ENCODE measurements at regions not wholly inside any gene's neighbourhood (a gene's known extent, or its start where the extent isn't known, plus 50 kb on each side); places are given as distances from the start of the nearest gene placed in this dataset.

GRCh38 chr16:6343157-6343556 lies 989.5 kb upstream of the RBFOX1 start:
- Histone ChIP-seq H3K4me1 (ENCODE audit: control insufficient read depth in 3 of 3, insufficient read depth in 3 of 3, low read length in 3 of 3) (no peaks in the 10 kb centered on the region), H3K9ac (ENCODE audit: low read depth in 1 of 3, low read length in 3 of 3) (no peak overlapping the region), H3K36me3 (ENCODE audit: control insufficient read depth in 3 of 3, insufficient read depth in 3 of 3, low read length in 3 of 3) (no peaks in the 10 kb centered on the region), H3K27ac (ENCODE audit: low read depth, low read length) (no peak overlapping the region), H3K4me3 (ENCODE audit: low read length in 3 of 3) (no peak overlapping the region), H3K9me3 (ENCODE audit: control insufficient read depth in 3 of 3, low read length in 3 of 3) (peaks cover 0 to 3% (median 0%) of the 10 kb centered on the region in 3 donors), H3K27me3 (ENCODE audit: control insufficient read depth in 3 of 3, insufficient read depth in 3 of 3, low read length in 3 of 3) (no peaks in the 10 kb centered on the region)

DNA sequence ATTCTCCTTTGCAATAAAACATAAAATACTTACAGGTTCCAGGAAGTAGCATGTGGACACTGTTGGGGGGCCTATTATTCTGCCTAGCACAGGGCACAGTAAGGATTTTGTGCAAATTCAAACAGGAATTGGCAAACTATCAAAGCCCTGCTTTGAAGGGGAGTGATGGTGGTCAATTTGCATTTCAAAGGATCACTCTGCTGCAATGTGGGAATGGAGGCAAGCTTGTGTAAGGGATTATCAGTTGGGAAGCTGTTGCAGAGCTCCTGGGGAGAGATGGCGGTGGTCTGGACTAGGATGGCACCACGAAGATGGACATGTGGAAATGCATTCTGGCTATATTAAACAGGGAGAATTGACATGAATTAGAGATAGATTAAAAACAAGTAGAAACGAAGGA lies 990.7 kb upstream of the RBFOX1 start:
- no peak overlapping the region for H3K27ac ChIP-seq (ENCODE audit: low read depth, low read length)
- no peaks in the 10 kb centered on the region for H3K4me1 ChIP-seq (ENCODE audit: control insufficient read depth in 3 of 3, insufficient read depth in 3 of 3, low read length in 3 of 3)
- H3K9me3 ChIP-seq (ENCODE audit: control insufficient read depth in 3 of 3, low read length in 3 of 3) = peaks cover 0 to 3% (median 0%) of the 10 kb centered on the region in 3 donors
- no peaks in the 10 kb centered on the region for H3K36me3 ChIP-seq (ENCODE audit: control insufficient read depth in 3 of 3, insufficient read depth in 3 of 3, low read length in 3 of 3)
- H3K9ac ChIP-seq (ENCODE audit: low read depth in 1 of 3, low read length in 3 of 3) = no peak overlapping the region
- H3K4me3 ChIP-seq (ENCODE audit: low read length in 3 of 3) = no peak overlapping the region
- no peaks in the 10 kb centered on the region for H3K27me3 ChIP-seq (ENCODE audit: control insufficient read depth in 3 of 3, insufficient read depth in 3 of 3, low read length in 3 of 3)

DNA sequence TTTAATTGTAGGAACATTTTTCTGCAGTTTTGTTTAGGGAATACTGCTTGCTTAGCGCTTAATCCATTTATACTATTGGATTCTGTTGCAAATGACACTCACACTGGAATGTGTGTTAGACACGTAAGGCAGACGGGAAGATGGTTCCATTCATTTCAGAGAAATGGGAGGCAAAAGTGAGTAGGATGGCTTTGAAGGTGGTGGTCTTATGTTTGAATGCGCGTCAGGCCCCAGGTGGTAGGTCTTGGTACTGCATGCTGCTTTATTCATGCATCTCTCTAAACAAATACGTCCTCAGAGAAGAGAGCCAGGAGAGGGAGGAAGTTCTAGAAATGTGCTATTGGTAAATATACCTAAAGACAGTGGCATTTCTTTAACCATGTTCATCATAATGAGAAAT lies 997.6 kb upstream of the RBFOX1 start:
- no peaks in the 10 kb centered on the region for H3K27me3 ChIP-seq (ENCODE audit: control insufficient read depth in 3 of 3, insufficient read depth in 3 of 3, low read length in 3 of 3)
- H3K9me3 ChIP-seq (ENCODE audit: control insufficient read depth in 3 of 3, low read length in 3 of 3) = no peaks in the 10 kb centered on the region
- H3K36me3 ChIP-seq (ENCODE audit: control insufficient read depth in 3 of 3, insufficient read depth in 3 of 3, low read length in 3 of 3) = no peaks in the 10 kb centered on the region
- no peak overlapping the region for H3K27ac ChIP-seq (ENCODE audit: low read depth, low read length)
- H3K9ac ChIP-seq (ENCODE audit: low read depth in 1 of 3, low read length in 3 of 3) = no peak overlapping the region
- H3K4me1 ChIP-seq (ENCODE audit: control insufficient read depth in 3 of 3, insufficient read depth in 3 of 3, low read length in 3 of 3) = no peaks in the 10 kb centered on the region
- H3K4me3 ChIP-seq (ENCODE audit: low read length in 3 of 3) = no peak overlapping the region

GRCh38 chr16:6331770-6332169 lies 1000.9 kb upstream of the RBFOX1 start:
- Histone ChIP-seq H3K27ac (ENCODE audit: low read depth, low read length) (no peak overlapping the region), H3K36me3 (ENCODE audit: control insufficient read depth in 3 of 3, insufficient read depth in 3 of 3, low read length in 3 of 3) (no peaks in the 10 kb centered on the region), H3K9me3 (ENCODE audit: control insufficient read depth in 3 of 3, low read length in 3 of 3) (no peaks in the 10 kb centered on the region), H3K27me3 (ENCODE audit: control insufficient read depth in 3 of 3, insufficient read depth in 3 of 3, low read length in 3 of 3) (no peaks in the 10 kb centered on the region), H3K4me1 (ENCODE audit: control insufficient read depth in 3 of 3, insufficient read depth in 3 of 3, low read length in 3 of 3) (no peaks in the 10 kb centered on the region), H3K4me3 (ENCODE audit: low read length in 3 of 3) (no peak overlapping the region), H3K9ac (ENCODE audit: low read depth in 1 of 3, low read length in 3 of 3) (no peak overlapping the region)

- H3K36me3 ChIP-seq (ENCODE audit: control insufficient read depth in 3 of 3, insufficient read depth in 3 of 3, low read length in 3 of 3) = no peaks in the 10 kb centered on the region
- H3K4me3 ChIP-seq (ENCODE audit: low read length in 3 of 3) = no peak overlapping the region
These were observed 1014.7 kb upstream of the RBFOX1 start for GRCh38 chr16:6317934-6318333.

DNA sequence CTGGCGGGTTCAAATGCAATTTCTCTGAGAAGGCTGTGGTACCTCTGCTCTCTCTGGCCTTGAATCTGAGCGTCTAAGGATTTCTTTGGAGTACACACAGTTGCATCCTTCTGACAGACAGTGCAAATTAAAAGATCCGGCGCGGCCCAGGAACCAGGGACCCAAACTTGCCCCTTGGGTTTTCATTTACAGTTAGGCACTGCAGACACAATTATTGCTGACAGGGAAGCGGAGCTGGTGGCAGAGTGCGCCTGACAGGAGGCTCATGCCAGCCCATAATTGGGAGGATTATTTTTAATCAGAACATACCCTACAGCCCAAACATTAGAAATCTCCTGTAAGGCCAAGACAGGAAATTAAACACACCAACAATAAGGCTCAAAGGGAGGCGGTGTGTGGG lies 1023.4 kb upstream of the RBFOX1 start:
- Histone ChIP-seq H3K36me3 (ENCODE audit: control insufficient read depth in 3 of 3, insufficient read depth in 3 of 3, low read length in 3 of 3) (no peaks in the 10 kb centered on the region), H3K4me3 (ENCODE audit: low read length in 3 of 3) (no peak overlapping the region), H3K27ac (ENCODE audit: low read depth, low read length) (no peak overlapping the region), H3K9ac (ENCODE audit: low read depth in 1 of 3, low read length in 3 of 3) (no peak overlapping the region), H3K27me3 (ENCODE audit: control insufficient read depth in 3 of 3, insufficient read depth in 3 of 3, low read length in 3 of 3) (no peaks in the 10 kb centered on the region), H3K9me3 (ENCODE audit: control insufficient read depth in 3 of 3, low read length in 3 of 3) (peaks cover 2 to 3% (median 2%) of the 10 kb centered on the region in 3 donors), H3K4me1 (ENCODE audit: control insufficient read depth in 3 of 3, insufficient read depth in 3 of 3, low read length in 3 of 3) (no peaks in the 10 kb centered on the region)

More at GRCh38 chr16:6317934-6318333, 1014.7 kb upstream of the RBFOX1 start:
- peaks cover 0 to 4% (median 2%) of the 10 kb centered on the region in 3 donors for H3K9me3 ChIP-seq (ENCODE audit: control insufficient read depth in 3 of 3, low read length in 3 of 3)
- no peak overlapping the region for H3K9ac ChIP-seq (ENCODE audit: low read depth in 1 of 3, low read length in 3 of 3)
- H3K27ac ChIP-seq (ENCODE audit: low read depth, low read length) = no peak overlapping the region
- H3K4me1 ChIP-seq (ENCODE audit: control insufficient read depth in 3 of 3, insufficient read depth in 3 of 3, low read length in 3 of 3) = no peaks in the 10 kb centered on the region
- no peaks in the 10 kb centered on the region for H3K27me3 ChIP-seq (ENCODE audit: control insufficient read depth in 3 of 3, insufficient read depth in 3 of 3, low read length in 3 of 3)

GRCh38 chr16:6308176-6308575 lies 1024.5 kb upstream of the RBFOX1 start:
- H3K9me3 ChIP-seq (ENCODE audit: control insufficient read depth in 3 of 3, low read length in 3 of 3) = peaks cover 2% of the 10 kb centered on the region in 3 donors
- no peak overlapping the region for H3K27ac ChIP-seq (ENCODE audit: low read depth, low read length)
- no peak overlapping the region for H3K4me3 ChIP-seq (ENCODE audit: low read length in 3 of 3)
- H3K27me3 ChIP-seq (ENCODE audit: control insufficient read depth in 3 of 3, insufficient read depth in 3 of 3, low read length in 3 of 3) = no peaks in the 10 kb centered on the region
- no peak overlapping the region for H3K9ac ChIP-seq (ENCODE audit: low read depth in 1 of 3, low read length in 3 of 3)
- H3K36me3 ChIP-seq (ENCODE audit: control insufficient read depth in 3 of 3, insufficient read depth in 3 of 3, low read length in 3 of 3) = no peaks in the 10 kb centered on the region
- H3K4me1 ChIP-seq (ENCODE audit: control insufficient read depth in 3 of 3, insufficient read depth in 3 of 3, low read length in 3 of 3) = no peaks in the 10 kb centered on the region

- Histone ChIP-seq H3K4me1 (ENCODE audit: control insufficient read depth in 3 of 3, insufficient read depth in 3 of 3, low read length in 3 of 3) (no peaks in the 10 kb centered on the region), H3K9me3 (ENCODE audit: control insufficient read depth in 3 of 3, low read length in 3 of 3) (peaks cover 0 to 5% (median 0%) of the 10 kb centered on the region in 3 donors), H3K9ac (ENCODE audit: low read depth in 1 of 3, low read length in 3 of 3) (no peak overlapping the region), H3K4me3 (ENCODE audit: low read length in 3 of 3) (no peak overlapping the region), H3K27ac (ENCODE audit: low read depth, low read length) (no peak overlapping the region), H3K27me3 (ENCODE audit: control insufficient read depth in 3 of 3, insufficient read depth in 3 of 3, low read length in 3 of 3) (no peaks in the 10 kb centered on the region), H3K36me3 (ENCODE audit: control insufficient read depth in 3 of 3, insufficient read depth in 3 of 3, low read length in 3 of 3) (no peaks in the 10 kb centered on the region)
These were observed 1032.1 kb upstream of the RBFOX1 start for GRCh38 chr16:6300523-6300922.

GRCh38 chr16:6297666-6298410 lies 1034.8 kb upstream of the RBFOX1 start:
- H3K4me1 ChIP-seq (ENCODE audit: control insufficient read depth in 3 of 3, insufficient read depth in 3 of 3, low read length in 3 of 3) = no peaks in the 10 kb centered on the region
- no peak overlapping the region for H3K27ac ChIP-seq (ENCODE audit: low read depth, low read length)
- no peaks in the 10 kb centered on the region for H3K36me3 ChIP-seq (ENCODE audit: control insufficient read depth in 3 of 3, insufficient read depth in 3 of 3, low read length in 3 of 3)
- H3K9ac ChIP-seq (ENCODE audit: low read depth in 1 of 3, low read length in 3 of 3) = no peak overlapping the region
- no peaks in the 10 kb centered on the region for H3K27me3 ChIP-seq (ENCODE audit: control insufficient read depth in 3 of 3, insufficient read depth in 3 of 3, low read length in 3 of 3)
- peaks cover 0 to 5% (median 0%) of the 10 kb centered on the region in 3 donors for H3K9me3 ChIP-seq (ENCODE audit: control insufficient read depth in 3 of 3, low read length in 3 of 3)
- H3K4me3 ChIP-seq (ENCODE audit: low read length in 3 of 3) = no peak overlapping the region

DNA sequence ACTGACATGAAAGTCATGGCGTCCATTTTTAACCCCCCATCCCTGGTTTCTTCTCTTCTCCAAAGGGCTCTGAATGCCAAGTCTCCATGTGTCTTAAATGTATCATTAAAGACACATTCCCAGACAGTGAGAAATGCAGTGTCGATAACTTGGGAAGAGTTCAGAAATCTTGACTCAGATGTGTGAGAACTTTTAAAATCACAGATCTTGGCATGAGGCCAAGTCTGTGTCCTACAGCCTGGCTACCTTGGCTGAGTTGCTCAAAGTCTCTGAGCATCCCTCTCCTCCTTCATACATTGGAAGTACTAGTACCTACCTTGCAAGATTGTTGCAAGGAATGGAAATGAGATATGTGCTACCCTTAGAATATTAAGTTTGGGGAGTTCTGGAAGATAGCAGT lies 1046.5 kb upstream of the RBFOX1 start:
- Histone ChIP-seq H3K9ac (ENCODE audit: low read depth in 1 of 3, low read length in 3 of 3) (no peak overlapping the region), H3K36me3 (ENCODE audit: control insufficient read depth in 3 of 3, insufficient read depth in 3 of 3, low read length in 3 of 3) (no peaks in the 10 kb centered on the region), H3K4me1 (ENCODE audit: control insufficient read depth in 3 of 3, insufficient read depth in 3 of 3, low read length in 3 of 3) (no peaks in the 10 kb centered on the region)

More for the DNA sequence above, 1046.5 kb upstream of the RBFOX1 start:
- peaks cover 0 to 2% (median 0%) of the 10 kb centered on the region in 3 donors for H3K9me3 ChIP-seq (ENCODE audit: control insufficient read depth in 3 of 3, low read length in 3 of 3)
- H3K27ac ChIP-seq (ENCODE audit: low read depth, low read length) = no peak overlapping the region
- no peaks in the 10 kb centered on the region for H3K27me3 ChIP-seq (ENCODE audit: control insufficient read depth in 3 of 3, insufficient read depth in 3 of 3, low read length in 3 of 3)
- no peak overlapping the region for H3K4me3 ChIP-seq (ENCODE audit: low read length in 3 of 3)
